ENCODE measurements at regions not wholly inside any gene's neighbourhood (a gene's known extent, or its start where the extent isn't known, plus 50 kb on each side); places are given as distances from the start of the nearest gene placed in this dataset.

GRCh38 chr13:79692846-79693245 is 211.9 kb downstream of the NDFIP2 start:
- TF ChIP-seq ATF3 (IDR thresholded peaks at IDR 0.05; ENCODE audit: borderline replicate concordance, extremely low read depth, low read depth, low read length) (no peak), TCF7 (IDR thresholded peaks at IDR 0.05; ENCODE audit: borderline replicate concordance) (no peak), SMC3 (IDR thresholded peaks at IDR 0.05; ENCODE audit: borderline replicate concordance, low read length) (no peak), MTA3 (IDR thresholded peaks at IDR 0.05; ENCODE audit: borderline replicate concordance, low read length) (no peak)

Measured in GM12878 (cell line).